ENCODE measurements at regions not wholly inside any gene's neighbourhood (a gene's known extent, or its start where the extent isn't known, plus 50 kb on each side); places are given as distances from the start of the nearest gene placed in this dataset.

GRCh38 chr5:145163876-145164275 is 671.3 kb downstream of the PRELID2 start:
- DNase-seq: no peak

GRCh38 chr5:145162626-145163025 is 672.5 kb downstream of the PRELID2 start:
- no peak for DNase-seq

DNA sequence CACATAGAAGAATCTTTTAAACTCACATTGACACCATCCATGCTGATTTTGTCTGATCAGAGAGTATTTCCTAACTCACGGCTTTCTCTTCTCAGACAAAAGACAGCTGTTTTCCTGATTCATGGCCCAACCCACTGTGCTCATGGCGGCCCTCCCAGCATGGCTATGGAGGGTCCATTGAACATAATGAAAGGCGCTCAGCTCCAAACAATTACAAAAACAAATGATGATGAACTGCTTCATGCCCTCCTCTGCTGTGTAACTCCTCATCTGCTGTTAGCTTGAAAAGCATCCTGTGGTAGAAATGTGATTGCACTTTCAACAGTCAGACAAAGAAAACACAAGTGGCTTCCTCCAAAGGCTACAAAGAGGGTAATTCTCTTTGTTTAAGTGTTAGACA is 673.8 kb downstream of the PRELID2 start:
- DNase-seq: no peak

GRCh38 chr5:145160679-145161078 is 674.5 kb downstream of the PRELID2 start:
- DNase-seq: no peak

GRCh38 chr5:145158730-145159129 is 676.4 kb downstream of the PRELID2 start:
- no peak for DNase-seq

DNA sequence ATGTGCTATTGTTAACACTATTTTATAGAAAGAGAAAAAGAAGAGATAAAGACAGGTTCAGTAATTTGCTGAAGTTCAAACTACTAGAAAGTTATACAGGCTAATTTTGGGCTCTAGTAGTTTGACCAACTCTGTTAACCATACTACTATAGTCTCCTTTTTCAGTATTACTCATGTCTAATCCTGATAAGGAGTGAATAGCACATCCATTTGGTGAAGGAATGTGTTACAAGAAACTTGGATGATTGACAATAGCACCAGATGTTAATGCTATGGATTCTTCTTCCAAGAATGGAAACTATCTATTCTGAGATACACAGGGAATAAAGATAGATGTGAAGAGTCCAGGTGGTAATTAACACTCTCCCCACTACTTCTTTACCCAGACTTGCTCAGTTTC is 677.3 kb downstream of the PRELID2 start:
- DNase-seq: no peak

- no peak for DNase-seq
Observed at GRCh38 chr5:145141534-145141933, 693.6 kb downstream of the PRELID2 start.

DNA sequence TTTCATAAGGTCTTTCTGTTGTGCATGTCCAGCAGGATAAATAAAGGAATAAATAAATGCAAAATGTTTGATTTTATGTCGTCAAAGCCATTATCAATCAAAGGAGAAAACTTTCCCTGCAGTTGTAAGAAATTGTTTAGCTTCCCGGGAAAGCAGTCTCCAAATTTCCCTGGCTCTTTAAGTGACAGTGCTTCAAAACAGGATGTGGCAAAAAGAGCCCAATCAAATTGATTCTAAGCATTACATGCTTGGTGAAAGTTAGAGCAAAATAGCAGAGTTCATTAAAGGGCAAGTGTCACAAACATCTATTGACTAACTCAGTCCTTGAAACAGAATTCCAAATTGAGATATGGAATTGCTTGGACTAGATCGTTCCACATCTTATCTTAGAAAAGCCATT is 704.1 kb downstream of the PRELID2 start:
- no peak for DNase-seq

GRCh38 chr5:145129797-145130196 is 705.3 kb downstream of the PRELID2 start:
- no peak for DNase-seq

GRCh38 chr5:145124806-145125205 is 710.3 kb downstream of the PRELID2 start:
- no peak for DNase-seq

DNA sequence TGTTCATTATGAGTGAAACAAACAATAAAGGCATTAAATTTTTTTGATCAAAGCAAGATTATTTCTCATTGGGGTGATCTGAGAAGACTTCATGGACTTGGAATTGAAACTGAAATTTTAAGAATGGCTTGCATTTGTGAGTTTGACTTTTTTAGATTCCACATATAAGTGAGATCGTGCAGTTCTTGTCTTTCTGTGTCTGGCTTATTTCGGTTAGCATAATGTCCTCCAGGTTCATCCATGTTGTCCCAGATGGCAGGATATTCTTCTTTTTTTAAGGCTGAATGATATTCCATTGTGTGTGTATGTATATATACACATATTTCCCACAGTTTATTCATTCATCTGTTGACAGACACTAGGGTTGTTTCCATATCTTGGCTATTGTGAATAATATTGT is 716.5 kb downstream of the PRELID2 start:
- DNase-seq: no peak

DNA sequence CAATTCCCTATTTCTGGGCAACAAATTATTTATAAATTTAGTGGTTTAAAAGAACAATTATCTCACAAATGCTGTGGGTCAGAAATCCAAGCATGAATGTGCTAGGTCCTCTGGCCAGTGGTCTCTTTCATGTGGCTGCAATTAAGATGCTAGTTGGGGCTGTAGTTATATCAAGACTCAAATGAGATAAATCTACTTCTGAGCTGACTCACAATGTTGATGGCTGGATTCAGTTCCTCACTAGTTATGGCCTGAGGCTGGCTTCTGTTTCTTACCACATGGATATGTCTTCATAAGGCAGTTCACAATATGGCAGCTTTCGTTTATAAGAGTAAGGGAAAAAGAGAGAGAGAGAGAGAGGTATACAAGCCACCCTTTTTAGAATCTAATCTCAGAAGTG is 717.0 kb downstream of the PRELID2 start:
- DNase-seq: no peak

DNA sequence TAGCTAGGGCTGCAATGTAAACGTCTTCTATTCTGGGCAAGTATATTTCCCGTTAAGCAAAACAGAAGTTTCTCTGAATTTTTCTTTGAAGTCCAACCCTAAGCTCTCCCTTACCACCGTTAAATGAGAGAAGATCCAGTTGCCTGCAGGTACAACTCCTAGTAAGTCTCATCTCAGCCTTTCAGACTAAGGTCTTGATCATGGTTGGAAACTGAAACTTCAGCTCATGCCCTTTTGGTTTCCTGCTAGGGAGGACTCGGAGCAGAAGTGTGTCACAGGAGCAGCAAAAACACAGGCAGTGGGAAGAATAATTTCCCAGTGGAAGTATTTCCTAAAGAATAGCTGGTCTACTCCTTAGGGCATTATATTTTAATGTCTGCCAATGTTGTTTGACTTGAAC is 717.9 kb downstream of the PRELID2 start:
- DNase-seq: no peak

- DNase-seq: no peak
Observed at GRCh38 chr5:145111420-145111819, 723.7 kb downstream of the PRELID2 start.

GRCh38 chr5:145110834-145111233 is 724.3 kb downstream of the PRELID2 start:
- no peak for DNase-seq

DNA sequence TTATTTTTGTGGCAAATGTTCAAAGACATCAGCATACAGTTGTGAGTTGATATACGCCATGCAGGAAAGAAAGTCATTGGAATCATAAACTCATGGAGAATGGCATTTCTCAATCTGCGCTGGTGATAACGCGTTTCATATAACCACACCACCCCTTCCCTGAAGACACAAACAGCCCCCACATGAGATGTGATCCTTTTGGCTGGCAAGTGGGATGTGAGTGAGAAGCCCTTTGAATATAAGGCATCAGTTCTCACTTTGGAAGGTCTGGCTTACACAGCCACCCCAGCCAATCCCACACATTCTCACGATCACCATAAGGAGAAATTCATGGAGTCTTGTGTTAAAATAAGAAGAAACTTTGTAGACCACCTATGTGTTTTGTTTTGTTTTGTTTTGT is 725.0 kb downstream of the PRELID2 start:
- no peak for DNase-seq

- DNase-seq: no peak
Observed at GRCh38 chr5:145105384-145105783, 729.8 kb downstream of the PRELID2 start.

DNA sequence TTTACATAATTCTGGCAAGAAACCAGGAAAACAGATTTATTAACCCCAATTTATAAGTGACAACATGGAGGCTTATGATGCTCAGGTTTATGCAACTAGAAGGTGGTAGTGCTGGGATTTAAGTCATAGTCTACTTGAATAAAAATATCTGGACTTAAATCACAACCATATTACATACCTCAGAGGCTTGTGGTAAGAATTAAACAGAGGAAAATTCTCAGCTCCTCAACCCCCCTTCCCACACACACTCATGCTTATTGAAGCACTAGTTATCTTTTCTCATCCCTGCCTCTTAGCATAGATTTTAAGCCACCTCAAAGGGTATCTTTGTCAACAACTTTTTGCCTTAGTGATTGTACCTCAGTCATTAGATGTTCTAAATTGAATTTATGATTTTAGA is 731.0 kb downstream of the PRELID2 start:
- DNase-seq: no peak

DNA sequence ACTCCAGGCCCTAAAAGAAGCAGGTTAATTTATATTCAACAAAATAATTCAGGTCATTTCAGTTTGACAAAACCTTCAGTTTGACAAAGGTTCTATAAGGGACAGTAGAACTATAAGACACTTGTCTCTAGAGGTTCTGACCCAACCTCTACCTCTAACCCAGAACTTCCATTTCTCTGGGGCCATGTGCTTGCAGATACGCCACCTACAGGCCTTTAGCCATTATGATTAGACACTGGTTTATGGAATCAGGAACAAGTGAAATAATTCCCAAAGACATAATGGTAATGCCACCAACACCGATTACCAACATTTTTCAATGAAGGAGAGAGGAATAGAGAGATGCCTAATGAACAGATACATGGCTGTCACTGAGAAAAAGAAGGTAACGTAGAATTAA is 733.9 kb downstream of the PRELID2 start:
- DNase-seq: no peak

DNA sequence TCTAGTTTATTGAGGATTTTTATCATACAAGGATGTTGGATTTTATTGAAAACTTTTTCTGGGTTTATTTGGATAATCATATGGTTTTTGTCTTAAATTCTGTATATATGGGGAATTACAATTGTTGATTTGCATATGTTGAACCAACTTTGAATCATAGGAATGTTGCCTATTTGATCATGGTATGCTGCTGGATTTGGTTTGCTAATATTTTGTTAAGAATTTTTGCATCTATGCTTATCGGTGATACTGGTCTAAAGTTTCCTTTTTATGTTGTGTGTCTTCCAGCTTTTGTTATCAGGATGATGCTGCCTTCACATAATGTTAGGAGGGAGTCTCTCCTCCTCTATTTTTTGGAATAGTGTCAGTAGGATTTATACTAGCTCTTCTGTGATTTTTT is 745.0 kb downstream of the PRELID2 start:
- no peak for DNase-seq

DNA sequence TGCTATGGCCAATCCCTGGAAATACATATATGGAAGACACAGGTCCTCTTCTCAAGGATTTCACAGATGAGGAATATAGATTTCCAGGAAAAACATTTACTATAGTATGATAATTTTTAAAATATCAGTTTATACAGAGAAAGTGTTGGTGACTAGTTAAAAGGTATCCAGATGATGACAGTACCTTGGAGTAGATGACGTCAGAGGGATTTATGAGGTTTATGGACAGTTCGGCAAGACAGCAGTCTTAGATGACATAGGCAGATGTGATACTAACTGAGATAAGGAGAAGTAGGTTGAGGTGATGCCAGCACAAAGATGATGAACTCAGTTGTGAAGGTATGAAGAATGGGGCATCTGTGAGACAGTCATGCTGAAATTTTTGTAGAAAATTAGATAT is 750.3 kb downstream of the PRELID2 start:
- DNase-seq: no peak

- DNase-seq: no peak
Observed at GRCh38 chr5:145077028-145077427, 758.1 kb downstream of the PRELID2 start.

DNA sequence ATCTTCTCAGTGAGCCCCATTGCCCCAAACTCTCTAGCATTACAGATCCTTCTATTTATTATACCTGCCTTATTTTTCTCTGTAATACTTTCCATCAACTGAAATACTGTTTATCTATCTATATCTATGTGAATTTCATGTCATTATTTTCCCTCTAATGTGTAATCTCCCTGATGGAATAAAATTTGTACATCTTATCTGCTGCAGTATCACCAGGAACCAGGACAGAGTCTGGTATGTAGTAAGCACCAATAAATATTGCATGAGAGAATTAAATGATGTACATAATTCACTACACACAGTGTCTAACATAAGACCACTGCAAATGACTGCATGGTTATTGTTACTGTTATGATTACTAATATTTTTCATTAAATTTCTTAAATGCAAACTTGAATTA is 759.1 kb downstream of the PRELID2 start:
- DNase-seq: no peak

DNA sequence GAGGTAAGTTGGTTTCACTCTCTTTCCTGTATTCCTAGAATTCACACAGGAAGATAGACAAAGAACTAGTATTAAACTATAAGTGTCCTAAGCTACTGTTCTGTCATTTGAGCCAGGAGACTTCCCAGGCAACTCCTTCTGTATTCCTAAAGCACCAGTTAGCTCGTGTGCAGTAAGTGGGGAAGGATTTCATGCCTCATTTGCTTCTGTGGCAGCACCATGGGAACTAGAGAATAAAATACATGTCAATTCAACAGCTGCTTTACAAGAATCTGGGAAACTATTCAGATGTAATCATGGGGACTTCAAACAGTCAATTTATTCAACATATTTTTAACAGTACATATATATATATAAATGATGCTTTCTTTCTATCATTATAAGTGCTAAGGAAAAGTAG is 762.3 kb downstream of the PRELID2 start:
- DNase-seq: no peak

DNA sequence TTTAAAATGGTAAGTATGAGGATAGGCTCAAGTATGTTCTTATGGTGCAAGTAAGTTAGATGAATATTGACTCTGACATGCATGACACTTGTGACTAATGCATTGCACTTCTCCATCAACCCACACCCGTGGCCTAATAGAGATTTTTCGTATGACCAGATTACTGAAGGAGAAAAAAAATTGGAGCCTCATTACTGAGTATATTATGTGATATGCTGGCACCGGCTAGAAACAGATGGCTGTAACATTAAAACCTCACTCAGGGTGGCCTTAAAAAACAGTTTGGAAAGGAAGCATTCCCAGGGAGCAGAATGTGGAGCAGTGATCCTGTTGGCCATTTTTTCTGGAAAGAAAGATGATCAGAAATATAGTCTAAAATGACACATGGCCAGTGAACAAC is 766.4 kb downstream of the PRELID2 start:
- DNase-seq: no peak

Data from bone marrow (tissue), 2 donors.